Stomach (tissue), 4 donors: ENCODE measurements at regions not wholly inside any gene's neighbourhood (a gene's known extent, or its start where the extent isn't known, plus 50 kb on each side); places are given as distances from the start of the nearest gene placed in this dataset.

Source experiments
- POLR2A ChIP-seq, 4 donors: fragments of 450-650 bp; IDR thresholded peaks; one replicate each; pipeline ENCODE4 v1.6.1; 2016; ENCODE audit warnings: antibody characterized with exemption in 4 of 4, control low read depth in 2 of 4, mild to moderate bottlenecking in 1 of 4, moderate library complexity in 1 of 4
- TF ChIP-seq, protein P1 (sequence below), 7 experiments: fragments of 450-650 bp in 4 of 7; fragments of 200-600 bp in 3 of 7; sonication (generic) in 3 of 7; IDR thresholded peaks; one replicate each; pipeline ENCODE4 v1.5.1; 2016 to 2019; ENCODE audit warnings: antibody characterized with exemption in 7 of 7, control low read depth in 2 of 7, mild to moderate bottlenecking in 1 of 7

DNA sequence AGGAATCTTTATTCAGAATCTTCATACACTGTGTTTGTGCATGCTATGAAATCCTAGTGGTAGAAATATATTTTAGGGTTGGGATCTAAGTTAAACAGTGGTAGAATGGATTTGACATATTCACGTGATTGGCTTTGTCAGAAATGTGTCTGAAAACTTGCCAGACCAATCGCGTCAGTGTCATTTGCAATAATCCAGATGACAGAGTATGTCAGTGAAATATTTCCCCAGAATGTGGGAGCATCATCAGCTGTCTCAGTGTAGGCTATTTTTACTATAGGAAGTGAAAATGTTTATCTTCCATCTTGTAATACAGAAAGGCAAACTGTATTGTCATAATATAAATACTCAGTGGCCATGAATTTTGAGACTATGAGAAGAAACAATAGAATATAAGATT is 220.6 kb upstream of the EDIL3 start:
- TF ChIP-seq POLR2A (IDR thresholded peaks at IDR 0.05) = no peak
- TF ChIP-seq, protein P1, sequence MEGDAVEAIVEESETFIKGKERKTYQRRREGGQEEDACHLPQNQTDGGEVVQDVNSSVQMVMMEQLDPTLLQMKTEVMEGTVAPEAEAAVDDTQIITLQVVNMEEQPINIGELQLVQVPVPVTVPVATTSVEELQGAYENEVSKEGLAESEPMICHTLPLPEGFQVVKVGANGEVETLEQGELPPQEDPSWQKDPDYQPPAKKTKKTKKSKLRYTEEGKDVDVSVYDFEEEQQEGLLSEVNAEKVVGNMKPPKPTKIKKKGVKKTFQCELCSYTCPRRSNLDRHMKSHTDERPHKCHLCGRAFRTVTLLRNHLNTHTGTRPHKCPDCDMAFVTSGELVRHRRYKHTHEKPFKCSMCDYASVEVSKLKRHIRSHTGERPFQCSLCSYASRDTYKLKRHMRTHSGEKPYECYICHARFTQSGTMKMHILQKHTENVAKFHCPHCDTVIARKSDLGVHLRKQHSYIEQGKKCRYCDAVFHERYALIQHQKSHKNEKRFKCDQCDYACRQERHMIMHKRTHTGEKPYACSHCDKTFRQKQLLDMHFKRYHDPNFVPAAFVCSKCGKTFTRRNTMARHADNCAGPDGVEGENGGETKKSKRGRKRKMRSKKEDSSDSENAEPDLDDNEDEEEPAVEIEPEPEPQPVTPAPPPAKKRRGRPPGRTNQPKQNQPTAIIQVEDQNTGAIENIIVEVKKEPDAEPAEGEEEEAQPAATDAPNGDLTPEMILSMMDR (IDR thresholded peaks at IDR 0.05) = no peak
